ENCODE measurements at regions not wholly inside any gene's neighbourhood (a gene's known extent, or its start where the extent isn't known, plus 50 kb on each side); places are given as distances from the start of the nearest gene placed in this dataset.

DNA sequence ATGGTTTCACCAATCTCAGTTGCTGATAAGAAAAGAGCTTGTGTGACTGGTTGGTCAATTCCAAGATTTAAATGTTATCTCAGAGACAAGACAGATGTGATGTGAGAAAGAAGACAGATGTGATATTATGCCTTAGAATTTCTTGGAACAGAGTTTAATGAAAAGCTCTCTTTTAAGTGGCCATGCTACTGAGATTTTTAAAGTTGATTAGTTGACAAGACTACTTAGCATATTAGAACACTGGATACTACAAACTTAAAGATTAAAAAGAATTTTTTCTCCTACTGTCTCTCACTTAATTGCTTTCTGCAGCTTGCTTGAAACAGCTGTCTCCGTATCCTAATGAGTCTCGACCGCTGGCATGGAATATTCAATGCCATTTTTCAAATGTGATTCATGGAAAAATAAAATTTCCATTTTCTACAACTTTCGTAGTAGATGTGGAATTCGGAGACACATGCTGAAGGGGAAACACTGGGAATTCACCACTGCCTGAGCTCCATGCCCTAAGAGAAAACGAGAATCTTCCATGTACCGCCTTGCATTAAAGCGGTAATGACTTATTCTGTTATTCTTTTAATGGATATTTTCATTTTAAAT, 634.2 kb upstream of the SETBP1 start:
- H3K27me3 Mint-ChIP-seq (ENCODE audit: low read depth, unreplicated experiment): no peaks in the 10 kb centered on the region
- DNase-seq (ENCODE audit: low read depth): no peak
- H2AFZ ChIP-seq (ENCODE audit: low read depth, low read length): no peak overlapping the region
- H3K27me3 ChIP-seq (ENCODE audit: insufficient read depth, low read length): no peaks in the 10 kb centered on the region
- H4K20me1 ChIP-seq (ENCODE audit: insufficient read depth, low read length): no peaks in the 10 kb centered on the region
- H3K9me3 Mint-ChIP-seq (ENCODE audit: unreplicated experiment): no peaks in the 10 kb centered on the region
- no peak overlapping the region for H3K4me3 ChIP-seq (ENCODE audit: insufficient read depth, low read depth, low read length)
- no peaks in the 10 kb centered on the region for H3K36me3 ChIP-seq (ENCODE audit: insufficient read depth, low read length)
- no peaks in the 10 kb centered on the region for H3K9me3 ChIP-seq (ENCODE audit: insufficient read depth, low read depth, low read length)
- no peak for TF ChIP-seq EZH2 (IDR thresholded peaks at IDR 0.05; ENCODE audit: insufficient read depth, low read length)
- TF ChIP-seq, protein P1, sequence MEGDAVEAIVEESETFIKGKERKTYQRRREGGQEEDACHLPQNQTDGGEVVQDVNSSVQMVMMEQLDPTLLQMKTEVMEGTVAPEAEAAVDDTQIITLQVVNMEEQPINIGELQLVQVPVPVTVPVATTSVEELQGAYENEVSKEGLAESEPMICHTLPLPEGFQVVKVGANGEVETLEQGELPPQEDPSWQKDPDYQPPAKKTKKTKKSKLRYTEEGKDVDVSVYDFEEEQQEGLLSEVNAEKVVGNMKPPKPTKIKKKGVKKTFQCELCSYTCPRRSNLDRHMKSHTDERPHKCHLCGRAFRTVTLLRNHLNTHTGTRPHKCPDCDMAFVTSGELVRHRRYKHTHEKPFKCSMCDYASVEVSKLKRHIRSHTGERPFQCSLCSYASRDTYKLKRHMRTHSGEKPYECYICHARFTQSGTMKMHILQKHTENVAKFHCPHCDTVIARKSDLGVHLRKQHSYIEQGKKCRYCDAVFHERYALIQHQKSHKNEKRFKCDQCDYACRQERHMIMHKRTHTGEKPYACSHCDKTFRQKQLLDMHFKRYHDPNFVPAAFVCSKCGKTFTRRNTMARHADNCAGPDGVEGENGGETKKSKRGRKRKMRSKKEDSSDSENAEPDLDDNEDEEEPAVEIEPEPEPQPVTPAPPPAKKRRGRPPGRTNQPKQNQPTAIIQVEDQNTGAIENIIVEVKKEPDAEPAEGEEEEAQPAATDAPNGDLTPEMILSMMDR (IDR thresholded peaks at IDR 0.05; ENCODE audit: insufficient read depth, low read depth, low read length): no peak
- no peak overlapping the region for H3K9ac ChIP-seq (ENCODE audit: low read length)
- H3K4me2 ChIP-seq (ENCODE audit: low read length): no peak overlapping the region
- no peak overlapping the region for H3K27ac ChIP-seq (ENCODE audit: low read depth, low read length)
- H3K27ac Mint-ChIP-seq (ENCODE audit: unreplicated experiment): no peak overlapping the region
- no peaks in the 10 kb centered on the region for H3K4me1 Mint-ChIP-seq (ENCODE audit: low read depth, unreplicated experiment)
- H3K79me2 ChIP-seq (ENCODE audit: insufficient read depth, low read length): no peaks in the 10 kb centered on the region
- FAIRE-seq: no peak
- no peak overlapping the region for H3K4me3 Mint-ChIP-seq (ENCODE audit: unreplicated experiment)
- no peaks in the 10 kb centered on the region for H3K36me3 Mint-ChIP-seq (ENCODE audit: low read depth, unreplicated experiment)
- H3K4me1 ChIP-seq (ENCODE audit: insufficient read depth, low read length): no peaks in the 10 kb centered on the region

DNA sequence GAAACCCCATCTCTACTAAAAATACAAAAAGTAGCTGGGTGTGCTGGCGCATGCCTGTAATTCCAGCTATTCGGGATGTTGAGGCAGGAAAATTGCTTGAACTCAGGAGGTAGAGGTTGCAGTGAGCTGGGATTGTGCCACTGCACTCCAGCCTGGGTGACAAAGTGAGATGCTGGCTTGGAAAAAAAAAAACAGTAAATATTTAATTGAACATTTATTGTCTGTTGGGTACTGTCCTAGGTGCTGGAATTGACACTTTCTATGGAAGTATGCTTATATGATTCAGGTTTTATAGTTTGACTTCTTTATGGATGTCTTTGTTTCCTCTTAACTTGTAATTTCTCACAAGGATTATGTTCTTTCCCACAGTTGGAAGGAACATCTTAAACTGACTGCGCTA, 633.1 kb upstream of the SETBP1 start:
- H3K36me3 ChIP-seq (ENCODE audit: insufficient read depth, low read length): no peaks in the 10 kb centered on the region
- H3K79me2 ChIP-seq (ENCODE audit: insufficient read depth, low read length): no peaks in the 10 kb centered on the region
- H2AFZ ChIP-seq (ENCODE audit: low read depth, low read length): no peak overlapping the region
- H3K4me2 ChIP-seq (ENCODE audit: low read length): no peak overlapping the region
- no peak for DNase-seq (ENCODE audit: low read depth)
- H3K27ac ChIP-seq (ENCODE audit: low read depth, low read length): no peak overlapping the region
- no peak overlapping the region for H3K4me3 ChIP-seq (ENCODE audit: insufficient read depth, low read depth, low read length)
- no peaks in the 10 kb centered on the region for H4K20me1 ChIP-seq (ENCODE audit: insufficient read depth, low read length)
- FAIRE-seq: no peak
- no peaks in the 10 kb centered on the region for H3K9me3 ChIP-seq (ENCODE audit: insufficient read depth, low read depth, low read length)
- no peak overlapping the region for H3K9ac ChIP-seq (ENCODE audit: low read length)
- Mint-ChIP-seq H3K9me3 (ENCODE audit: unreplicated experiment) (no peaks in the 10 kb centered on the region), H3K4me1 (ENCODE audit: low read depth, unreplicated experiment) (no peaks in the 10 kb centered on the region), H3K27ac (ENCODE audit: unreplicated experiment) (no peak overlapping the region), H3K27me3 (ENCODE audit: low read depth, unreplicated experiment) (no peaks in the 10 kb centered on the region), H3K4me3 (ENCODE audit: unreplicated experiment) (no peak overlapping the region), H3K36me3 (ENCODE audit: low read depth, unreplicated experiment) (no peaks in the 10 kb centered on the region)
- H3K4me1 ChIP-seq (ENCODE audit: insufficient read depth, low read length): no peaks in the 10 kb centered on the region
- no peaks in the 10 kb centered on the region for H3K27me3 ChIP-seq (ENCODE audit: insufficient read depth, low read length)
- TF ChIP-seq EZH2 (IDR thresholded peaks at IDR 0.05; ENCODE audit: insufficient read depth, low read length): no peak
- TF ChIP-seq, protein P1 (IDR thresholded peaks at IDR 0.05; ENCODE audit: insufficient read depth, low read depth, low read length): no peak

- no peaks in the 10 kb centered on the region for H3K9me3 ChIP-seq (ENCODE audit: insufficient read depth, low read depth, low read length)
- no peaks in the 10 kb centered on the region for H3K36me3 ChIP-seq (ENCODE audit: insufficient read depth, low read length)
- H3K4me3 ChIP-seq (ENCODE audit: insufficient read depth, low read depth, low read length): no peak overlapping the region
- H3K4me1 Mint-ChIP-seq (ENCODE audit: low read depth, unreplicated experiment): no peaks in the 10 kb centered on the region
- H3K36me3 Mint-ChIP-seq (ENCODE audit: low read depth, unreplicated experiment): no peaks in the 10 kb centered on the region
- no peak overlapping the region for H3K4me3 Mint-ChIP-seq (ENCODE audit: unreplicated experiment)
- H3K79me2 ChIP-seq (ENCODE audit: insufficient read depth, low read length): no peaks in the 10 kb centered on the region
- H3K4me2 ChIP-seq (ENCODE audit: low read length): no peak overlapping the region
- no peaks in the 10 kb centered on the region for H3K4me1 ChIP-seq (ENCODE audit: insufficient read depth, low read length)
- no peak for TF ChIP-seq EZH2 (IDR thresholded peaks at IDR 0.05; ENCODE audit: insufficient read depth, low read length)
- TF ChIP-seq, protein P1 (IDR thresholded peaks at IDR 0.05; ENCODE audit: insufficient read depth, low read depth, low read length): no peak
- no peak overlapping the region for H3K27ac Mint-ChIP-seq (ENCODE audit: unreplicated experiment)
- FAIRE-seq (no peak), DNase-seq (ENCODE audit: low read depth) (no peak)
- no peaks in the 10 kb centered on the region for H3K27me3 ChIP-seq (ENCODE audit: insufficient read depth, low read length)
- no peak overlapping the region for H2AFZ ChIP-seq (ENCODE audit: low read depth, low read length)
- H3K27me3 Mint-ChIP-seq (ENCODE audit: low read depth, unreplicated experiment): no peaks in the 10 kb centered on the region
- H4K20me1 ChIP-seq (ENCODE audit: insufficient read depth, low read length): no peaks in the 10 kb centered on the region
- H3K27ac ChIP-seq (ENCODE audit: low read depth, low read length): no peak overlapping the region
- H3K9ac ChIP-seq (ENCODE audit: low read length): no peak overlapping the region
- no peaks in the 10 kb centered on the region for H3K9me3 Mint-ChIP-seq (ENCODE audit: unreplicated experiment)
Observed at GRCh38 chr18:44048435-44048834, 632.3 kb upstream of the SETBP1 start.
